ENCODE measurements at regions not wholly inside any gene's neighbourhood (a gene's known extent, or its start where the extent isn't known, plus 50 kb on each side); places are given as distances from the start of the nearest gene placed in this dataset.

DNA sequence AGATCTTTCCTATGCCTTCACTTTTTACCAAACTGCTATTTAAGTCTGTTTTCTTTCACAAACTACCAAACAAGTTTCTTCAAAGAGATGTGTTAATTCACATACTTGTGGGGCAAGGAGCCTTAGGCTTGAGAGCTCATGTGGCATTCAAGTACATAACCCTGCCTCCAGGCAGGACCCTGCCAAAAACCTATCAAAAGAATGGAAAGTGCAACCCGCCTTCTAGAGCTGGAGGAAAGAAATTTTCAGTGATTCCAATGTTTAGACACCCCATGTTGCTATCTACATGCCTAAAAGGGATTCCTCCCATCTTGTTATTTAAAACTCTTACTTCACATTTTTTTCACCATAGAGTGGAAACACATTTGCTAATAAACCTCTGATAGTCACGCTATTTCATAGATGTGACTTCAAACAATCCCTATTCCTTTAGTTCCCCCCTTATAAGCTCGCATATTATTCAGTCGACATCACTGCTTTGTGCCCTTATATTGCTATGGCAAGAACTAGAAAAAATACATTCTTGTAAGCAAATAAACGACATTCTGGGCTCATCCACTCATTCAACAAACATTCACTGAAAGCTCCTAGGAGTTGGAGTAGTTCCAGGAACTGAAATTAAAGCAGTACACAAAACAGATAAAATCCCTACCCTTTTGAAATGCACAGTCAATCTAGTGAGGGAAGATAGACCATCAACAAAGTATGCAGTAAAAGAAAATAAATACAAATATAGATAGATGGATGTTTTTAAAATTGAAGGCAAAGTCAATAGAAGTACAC is 518.1 kb downstream of the ELAVL2 start:
- DNase-seq (ENCODE audit: low read depth in 2 of 2) = no peak

DNA sequence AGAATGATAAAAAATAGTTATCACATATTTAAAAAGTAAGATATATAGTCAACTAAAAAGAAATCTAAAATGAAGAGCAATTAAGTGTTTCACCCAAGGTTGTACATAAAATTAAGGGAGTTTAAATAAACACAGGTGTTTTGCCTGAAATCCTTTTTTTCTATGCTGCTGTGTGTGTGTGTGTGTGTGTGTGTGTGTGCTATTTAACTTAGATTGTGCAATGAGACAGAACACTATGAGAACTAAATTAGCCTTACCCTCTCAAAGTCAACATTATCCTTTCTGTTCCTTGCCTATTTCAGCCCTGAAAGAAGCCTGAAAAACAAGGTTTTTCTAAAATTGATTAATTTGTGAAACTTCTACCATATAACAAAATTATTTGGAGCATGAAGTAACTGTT is 516.2 kb downstream of the ELAVL2 start:
- no peak for DNase-seq (ENCODE audit: low read depth in 2 of 2)

DNA sequence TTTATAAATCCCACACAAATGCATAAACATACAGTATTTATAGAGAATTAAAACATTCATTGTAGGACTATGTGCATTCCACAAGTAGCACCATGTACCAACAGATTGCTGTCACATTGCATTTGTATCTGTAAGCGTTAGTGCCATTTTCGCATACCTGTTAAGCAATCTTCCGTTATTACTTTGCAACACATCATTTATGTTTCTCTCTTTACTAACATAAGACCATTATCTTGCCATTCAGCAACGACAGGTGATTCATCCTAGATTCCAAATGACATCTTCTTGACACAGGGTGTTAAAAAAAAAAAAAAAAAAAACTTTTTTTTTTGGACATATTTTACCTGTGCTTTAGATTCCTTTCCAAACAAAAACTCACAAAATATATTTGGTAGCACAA is 511.8 kb downstream of the ELAVL2 start:
- no peak for DNase-seq (ENCODE audit: low read depth in 2 of 2)

DNA sequence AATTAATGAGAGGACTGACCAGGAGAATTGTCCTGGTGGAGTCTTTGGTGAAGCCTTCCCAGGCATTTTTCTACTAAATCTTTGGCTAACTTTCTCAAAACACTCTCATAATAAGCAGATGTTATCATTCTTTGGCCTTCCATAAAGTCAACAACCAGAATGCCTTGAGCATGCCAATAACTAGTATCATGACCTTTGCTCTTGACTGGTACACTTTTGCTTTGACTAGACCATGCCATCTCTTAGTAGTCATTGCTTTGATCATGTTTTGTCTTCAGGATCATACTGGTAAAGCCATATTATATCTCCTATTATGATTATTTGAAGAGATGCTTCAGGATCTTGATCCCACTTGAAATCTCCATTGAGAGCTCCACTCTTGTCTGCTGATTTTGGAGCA is 506.9 kb downstream of the ELAVL2 start:
- no peak for DNase-seq (ENCODE audit: low read depth in 2 of 2)

DNA sequence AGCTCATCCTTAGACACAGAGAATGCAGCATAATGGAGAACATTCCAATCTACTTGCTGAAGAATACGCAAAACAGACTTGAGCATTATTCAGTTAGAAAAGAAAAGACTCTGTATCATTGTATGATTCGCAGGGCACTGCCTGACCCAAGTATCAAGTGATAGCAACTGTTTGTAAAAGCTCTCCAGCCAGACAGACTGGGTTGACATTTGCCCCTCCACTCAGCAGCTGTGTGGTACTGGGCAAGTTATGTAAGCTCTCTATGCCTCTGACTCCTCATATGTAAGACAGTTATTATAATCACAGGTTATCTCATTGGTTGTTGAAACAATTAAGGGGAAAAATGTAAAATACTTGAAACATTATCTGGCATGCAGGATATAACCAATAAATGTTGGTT is 505.0 kb downstream of the ELAVL2 start:
- DNase-seq (ENCODE audit: low read depth in 2 of 2) = no peak

DNA sequence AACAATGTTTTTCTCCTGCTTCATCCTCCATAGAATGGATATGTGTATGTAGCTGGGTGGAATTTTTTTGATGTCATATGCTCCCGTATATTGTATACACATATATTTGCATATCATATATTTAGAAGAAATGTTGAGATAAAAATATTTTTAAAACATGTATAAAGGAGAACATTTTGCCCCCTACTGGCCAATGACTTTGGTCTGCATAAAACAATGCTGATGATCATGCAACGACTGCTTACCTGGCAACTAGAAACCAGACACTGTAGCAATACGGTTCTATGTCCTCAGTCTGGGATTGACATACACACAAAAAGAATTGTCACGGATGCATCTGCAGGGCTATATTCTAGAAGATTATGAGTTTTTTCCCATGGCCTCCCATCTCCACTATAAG is 503.6 kb downstream of the ELAVL2 start:
- no peak for DNase-seq (ENCODE audit: low read depth in 2 of 2)

DNA sequence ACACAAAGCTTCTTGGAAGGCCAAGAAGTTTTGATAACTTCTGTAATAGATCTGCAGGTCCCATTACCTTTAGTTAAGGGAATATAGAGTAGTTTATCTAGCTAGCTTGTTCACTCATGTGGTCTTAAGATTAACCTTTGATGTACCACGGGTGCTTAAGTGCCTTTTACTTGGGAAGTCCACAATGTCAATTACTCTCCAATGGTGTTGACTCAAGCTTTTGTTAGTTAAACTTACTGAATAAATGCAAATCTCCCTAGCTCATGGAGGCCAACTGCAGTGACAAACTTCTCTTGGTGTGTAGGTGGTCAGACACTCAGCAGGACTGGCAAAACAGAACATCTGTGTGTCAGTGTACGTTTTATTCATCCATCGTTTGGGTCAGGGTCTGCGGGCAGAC is 501.5 kb downstream of the ELAVL2 start:
- no peak for DNase-seq (ENCODE audit: low read depth in 2 of 2)

DNA sequence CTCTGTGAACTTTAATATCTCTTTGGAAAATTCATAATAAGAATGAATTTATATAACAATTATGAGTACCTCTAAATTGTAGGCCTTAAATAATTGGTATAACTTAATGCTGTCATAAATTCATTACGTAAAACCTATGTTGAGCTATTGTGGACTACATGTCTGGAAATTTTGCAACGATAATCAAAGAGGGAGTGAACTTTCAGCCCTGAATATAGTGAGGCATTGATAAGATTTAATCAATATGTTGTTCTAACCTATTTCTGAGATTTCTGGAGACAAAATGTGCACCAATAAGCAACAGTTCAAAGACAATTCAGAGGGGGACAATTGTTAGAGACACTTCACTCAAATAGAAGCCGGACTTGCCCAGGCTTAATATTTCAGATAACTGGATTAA is 499.4 kb downstream of the ELAVL2 start:
- DNase-seq (ENCODE audit: low read depth in 2 of 2) = no peak

DNA sequence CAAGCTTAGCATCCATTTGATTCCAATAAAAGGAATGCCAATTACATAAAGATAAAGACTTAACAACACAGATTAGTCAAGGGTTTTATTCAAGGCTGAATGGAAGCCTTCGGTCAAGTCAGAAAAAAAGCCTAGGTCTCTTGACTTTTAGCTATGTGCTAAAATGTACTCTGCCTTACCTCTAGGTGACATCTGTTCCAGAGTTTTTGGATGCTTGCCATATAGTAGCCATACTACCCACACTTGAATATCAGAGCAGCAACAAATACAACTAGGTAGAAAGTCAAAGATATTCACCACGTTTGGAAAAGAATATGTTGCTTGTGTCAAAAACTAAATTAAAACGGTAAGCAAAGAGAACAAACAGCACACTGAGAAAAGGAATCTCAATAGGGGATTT is 484.7 kb downstream of the ELAVL2 start:
- DNase-seq (ENCODE audit: low read depth in 2 of 2) = no peak

DNA sequence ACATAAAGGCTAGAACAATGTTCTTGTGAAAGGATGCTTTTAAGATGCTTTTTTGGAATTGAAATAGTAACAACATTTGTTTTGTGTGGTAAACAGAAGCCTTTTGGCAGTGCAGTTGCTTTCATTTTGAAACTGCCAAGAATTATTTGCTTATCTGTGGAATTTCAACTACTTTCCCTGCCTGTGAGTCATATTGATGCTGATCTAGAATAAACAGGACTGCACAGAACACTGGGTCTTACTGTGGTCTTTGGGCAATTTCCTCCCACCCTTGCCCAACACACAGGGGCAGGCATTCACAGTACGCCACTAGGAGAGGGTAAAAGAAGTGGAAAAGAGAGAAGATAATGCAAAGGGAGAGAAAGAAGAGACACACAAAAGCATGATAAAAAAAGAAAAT is 483.7 kb downstream of the ELAVL2 start:
- no peak for DNase-seq (ENCODE audit: low read depth in 2 of 2)

DNA sequence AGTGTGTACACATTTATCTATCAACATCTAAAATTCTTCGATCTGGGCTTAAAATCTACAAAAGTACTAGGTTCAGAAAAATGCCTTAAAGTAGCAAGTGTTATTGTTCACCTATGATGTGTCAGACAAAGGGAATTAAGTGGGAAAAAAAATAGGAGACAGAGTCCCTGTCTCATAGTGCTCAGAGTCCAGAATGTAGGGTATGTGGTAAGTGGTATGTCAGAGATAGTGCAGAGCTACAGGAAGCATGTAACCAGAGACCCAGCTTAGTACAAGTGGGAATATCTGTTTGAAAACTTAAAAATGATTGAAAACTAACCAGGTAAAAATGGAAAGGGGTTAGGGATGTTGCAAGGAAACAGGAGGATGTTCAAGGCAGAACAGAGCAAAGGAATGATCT is 482.8 kb downstream of the ELAVL2 start:
- no peak for DNase-seq (ENCODE audit: low read depth in 2 of 2)

DNA sequence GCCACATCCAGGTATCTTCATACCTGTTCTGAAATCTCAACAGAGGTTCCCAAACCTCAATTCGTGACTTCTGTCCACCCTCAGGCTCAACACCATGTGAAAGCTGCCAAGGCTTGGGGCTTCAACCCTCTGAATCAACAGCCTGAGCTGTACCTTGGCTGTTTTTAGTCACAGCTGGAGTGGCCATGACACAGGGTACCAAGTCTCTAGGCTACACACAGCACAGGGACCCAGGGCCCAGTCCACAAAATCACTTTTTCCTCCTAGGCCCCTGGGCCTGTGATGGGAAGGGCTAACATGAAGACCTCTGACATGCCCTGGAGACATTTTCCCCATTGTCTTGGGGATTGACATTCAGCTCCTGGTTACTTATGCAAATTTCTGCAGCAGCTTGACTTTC is 464.9 kb downstream of the ELAVL2 start:
- DNase-seq (ENCODE audit: low read depth in 2 of 2) = no peak

DNA sequence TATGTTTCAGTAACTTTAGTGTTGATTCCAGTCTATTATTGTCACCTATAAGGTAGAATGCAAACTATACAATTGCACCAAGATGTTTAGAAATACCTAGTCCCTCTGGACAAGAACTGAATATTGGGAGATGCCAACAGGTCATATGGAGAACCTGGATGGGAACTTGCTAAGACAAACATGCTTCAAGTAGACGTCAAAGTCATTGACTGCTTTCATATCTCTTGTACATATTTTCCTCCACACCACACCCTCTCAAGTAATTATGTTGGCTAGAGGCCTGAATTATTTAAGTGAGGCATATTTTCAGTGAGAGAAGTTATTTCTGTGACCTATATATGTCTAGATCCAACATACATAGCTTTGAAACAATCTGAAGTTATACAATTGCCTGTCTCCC is 453.3 kb downstream of the ELAVL2 start:
- DNase-seq (ENCODE audit: low read depth in 2 of 2) = no peak

DNA sequence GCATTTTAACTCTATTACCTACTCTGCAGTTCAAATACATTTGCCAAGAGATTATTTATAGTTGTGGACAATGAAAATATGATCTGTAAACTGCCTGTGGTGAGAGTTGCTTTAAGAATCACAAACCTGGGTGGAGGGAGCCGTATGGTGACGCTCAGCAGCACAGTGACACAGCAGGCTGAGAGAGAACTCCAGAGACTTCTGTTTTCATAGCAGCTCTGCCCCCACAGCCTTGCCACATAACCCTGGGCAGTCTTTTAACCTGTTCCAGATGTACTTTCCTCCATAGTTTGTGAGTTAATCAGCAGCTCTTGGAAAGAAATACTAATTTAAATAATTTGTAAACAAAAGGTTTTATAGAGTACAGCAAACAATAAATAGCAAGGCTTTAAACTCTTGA is 450.5 kb downstream of the ELAVL2 start:
- no peak for DNase-seq (ENCODE audit: low read depth in 2 of 2)

DNA sequence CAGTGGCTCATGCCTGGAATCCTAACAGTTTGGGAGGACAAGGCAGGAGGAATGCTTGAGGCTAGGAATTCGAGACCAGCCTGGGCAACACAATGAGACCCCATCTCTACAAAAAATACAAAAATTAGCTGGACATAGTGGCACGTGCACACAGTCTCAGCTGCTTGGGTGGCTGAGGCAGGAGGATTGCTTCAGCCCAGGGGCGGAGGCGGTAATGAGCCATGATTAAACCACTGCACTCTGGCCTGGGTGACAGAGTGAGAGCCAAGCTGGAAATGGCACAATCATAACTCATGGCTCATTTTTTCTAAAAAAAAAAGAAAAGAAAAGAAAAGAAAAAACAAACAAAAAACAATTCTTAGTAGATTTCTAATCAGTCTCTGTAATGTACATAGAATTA is 446.2 kb downstream of the ELAVL2 start:
- DNase-seq (ENCODE audit: low read depth in 2 of 2) = no peak

DNA sequence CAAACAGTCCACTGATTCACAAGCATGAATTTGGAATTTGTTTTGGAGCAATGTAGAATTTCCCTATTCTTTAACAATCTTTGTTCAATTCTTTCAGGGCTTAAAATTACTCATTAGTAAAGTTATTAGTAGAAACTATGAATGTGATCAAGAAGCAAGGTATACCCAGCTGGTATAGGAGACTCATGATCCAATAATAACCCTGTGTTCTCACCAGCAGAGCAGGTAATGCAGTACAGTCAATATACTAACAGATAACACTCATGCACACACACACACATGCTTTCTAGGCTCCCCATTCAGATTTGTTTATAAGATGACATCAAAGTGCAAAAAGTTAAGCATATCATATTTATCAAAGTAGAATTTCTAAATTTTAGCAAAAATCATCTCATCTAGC is 445.2 kb downstream of the ELAVL2 start:
- DNase-seq (ENCODE audit: low read depth in 2 of 2) = no peak

DNA sequence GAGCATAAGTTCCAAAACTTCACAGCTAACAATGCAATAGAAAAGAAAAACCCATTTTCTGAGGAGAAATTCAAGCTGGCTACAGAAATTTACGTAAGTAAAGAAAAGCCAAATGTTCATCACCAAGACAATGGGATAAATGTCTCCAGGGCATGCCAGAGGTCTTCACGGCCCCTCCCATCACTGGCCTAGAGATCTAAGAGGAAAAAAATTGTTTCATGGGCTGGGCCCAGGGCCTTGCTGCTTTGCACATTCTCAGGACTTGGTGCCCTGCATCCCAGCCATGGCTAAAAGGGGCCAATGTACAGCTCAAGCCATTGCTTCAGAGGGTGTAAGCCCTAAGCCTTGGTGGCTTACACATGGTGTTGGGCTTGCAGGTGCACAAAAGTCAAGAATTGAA is 443.6 kb downstream of the ELAVL2 start:
- DNase-seq (ENCODE audit: low read depth in 2 of 2) = no peak

DNA sequence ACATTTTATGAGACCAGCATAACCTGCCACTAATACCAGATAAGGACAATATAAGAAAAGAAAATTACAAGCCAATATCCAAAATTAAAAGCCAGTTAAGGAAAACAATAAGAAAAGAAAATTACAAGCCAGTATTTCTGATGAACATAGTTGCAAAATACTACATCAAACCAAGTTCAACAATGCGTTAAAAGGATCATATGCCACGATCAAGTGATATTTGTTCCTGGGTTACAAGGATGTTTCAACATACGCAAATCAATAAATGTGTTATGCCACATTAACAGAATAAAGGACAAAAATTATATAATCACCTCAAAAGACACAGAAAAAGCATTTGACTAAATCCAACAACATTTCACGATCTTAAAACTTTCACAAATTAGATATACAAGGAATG is 431.9 kb downstream of the ELAVL2 start:
- no peak for DNase-seq (ENCODE audit: low read depth in 2 of 2)

DNA sequence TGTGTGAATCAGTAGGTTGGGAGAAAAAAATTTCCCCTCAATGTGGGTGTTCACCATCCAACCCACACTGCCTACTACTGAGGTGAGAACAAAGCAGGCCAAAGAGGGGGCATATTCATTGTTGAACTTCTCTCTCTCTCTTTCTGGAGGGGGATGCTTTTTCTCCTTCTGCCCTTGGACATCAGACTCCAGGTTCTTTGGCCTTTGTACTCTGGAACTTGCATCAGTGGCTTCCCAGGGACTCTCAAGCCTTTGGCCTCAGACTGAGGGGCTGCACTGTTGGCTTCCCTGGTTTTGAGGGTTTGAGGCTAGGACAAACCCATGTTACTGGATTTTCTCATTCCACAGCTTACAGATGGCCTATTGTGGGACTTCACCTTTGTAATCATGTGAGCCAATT is 417.2 kb downstream of the ELAVL2 start:
- DNase-seq (ENCODE audit: low read depth in 2 of 2) = no peak

DNA sequence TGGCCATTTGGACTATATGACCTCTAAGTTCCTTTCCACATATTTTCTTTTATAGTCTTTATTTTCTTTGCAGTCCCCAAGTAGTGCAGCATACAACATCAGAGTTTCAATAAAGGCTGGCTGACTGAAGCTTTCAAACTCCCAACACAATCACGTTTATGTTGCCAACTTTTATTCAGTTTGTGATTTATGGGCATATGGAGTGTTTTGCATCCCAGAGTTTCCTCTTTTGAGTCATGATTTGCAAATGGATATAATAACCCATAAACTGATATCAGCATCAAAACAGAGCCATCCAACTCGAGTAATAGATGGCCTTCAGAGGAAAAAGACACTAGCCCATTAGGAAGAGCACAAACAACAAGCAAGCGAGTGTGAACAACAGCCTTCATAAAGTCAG is 414.0 kb downstream of the ELAVL2 start:
- no peak for DNase-seq (ENCODE audit: low read depth in 2 of 2)

DNA sequence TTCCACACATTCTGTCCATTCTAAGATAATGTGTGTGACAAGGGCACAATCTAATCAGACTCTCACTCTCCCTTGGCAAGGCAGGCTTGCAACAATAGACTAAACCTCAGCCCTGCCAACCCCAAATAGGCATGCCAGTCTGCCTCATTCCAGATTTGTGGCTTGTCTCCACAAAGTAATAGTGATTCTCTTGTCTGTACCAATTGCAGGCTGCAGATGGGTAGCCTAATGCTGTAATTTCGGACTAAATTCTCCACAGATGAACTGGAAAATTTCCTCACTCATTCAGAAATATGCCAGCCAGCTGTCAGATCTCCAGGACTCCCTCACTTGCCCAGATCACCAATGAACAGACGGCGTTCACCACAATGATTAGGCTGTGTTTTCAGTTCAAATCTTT is 413.6 kb downstream of the ELAVL2 start:
- DNase-seq (ENCODE audit: low read depth in 2 of 2) = no peak

DNA sequence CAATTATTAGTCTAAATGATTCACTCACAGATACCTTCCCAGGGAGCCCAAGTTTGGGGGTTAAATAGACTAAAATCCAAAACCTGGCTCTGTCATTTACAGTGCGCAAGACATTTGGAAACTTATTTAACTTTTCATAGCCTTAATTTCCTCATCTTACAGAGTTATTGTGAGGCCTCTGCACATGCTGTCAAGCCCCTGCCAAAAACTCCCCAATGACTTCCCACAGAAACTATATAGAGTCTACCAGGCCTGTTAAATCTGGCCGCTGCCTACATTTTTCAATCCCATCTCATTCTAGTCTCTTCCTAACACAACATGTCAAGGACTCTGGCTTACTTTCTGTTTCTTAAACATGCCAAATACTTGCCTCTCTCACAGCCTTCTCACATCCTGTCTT is 412.5 kb downstream of the ELAVL2 start:
- no peak for DNase-seq (ENCODE audit: low read depth in 2 of 2)

DNA sequence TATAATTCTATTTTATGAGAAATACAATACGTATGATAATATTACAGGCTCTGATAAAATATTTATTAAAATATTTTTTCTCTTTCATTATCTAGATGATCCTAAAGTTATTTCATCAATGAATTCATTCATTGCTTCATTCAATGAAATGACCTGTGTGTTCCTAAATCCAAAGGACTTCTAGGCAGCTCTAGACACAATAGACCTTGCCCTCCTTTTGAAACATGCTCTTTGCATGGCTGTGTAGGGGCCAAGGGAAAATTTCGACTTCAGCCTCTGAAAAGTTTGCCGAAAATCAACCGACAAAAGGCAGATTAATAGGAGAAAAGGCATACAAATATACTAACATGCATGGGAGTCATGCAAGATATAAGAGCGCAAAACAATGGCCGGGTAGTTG is 402.0 kb downstream of the ELAVL2 start:
- no peak for DNase-seq (ENCODE audit: low read depth in 2 of 2)

DNA sequence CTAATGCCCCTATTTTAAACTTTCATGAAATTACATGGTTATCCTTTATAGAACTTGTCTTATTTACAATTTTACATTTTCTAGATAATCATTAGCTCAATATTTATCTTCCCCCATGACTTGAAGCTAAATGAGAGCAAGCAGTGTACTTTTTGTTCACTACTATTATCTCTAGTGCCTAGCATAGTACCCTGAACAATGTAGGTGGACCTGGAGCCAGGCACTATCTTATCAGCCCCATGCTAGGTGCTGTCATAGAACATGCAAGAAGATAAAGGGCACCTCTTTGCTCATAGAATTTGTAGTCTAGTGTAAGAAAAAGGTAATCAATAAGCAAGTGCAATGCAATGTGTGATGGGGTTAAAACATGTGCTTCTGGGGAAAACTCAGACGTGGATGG is 399.9 kb downstream of the ELAVL2 start:
- no peak for DNase-seq (ENCODE audit: low read depth in 2 of 2)
